ENCODE measurements at regions not wholly inside any gene's neighbourhood (a gene's known extent, or its start where the extent isn't known, plus 50 kb on each side); places are given as distances from the start of the nearest gene placed in this dataset.

GRCh38 chr4:163590103-163590502 is 95.6 kb downstream of the TMA16 start:
- TF ChIP-seq EGR1 (IDR thresholded peaks at IDR 0.05; ENCODE audit: borderline replicate concordance, low read depth, low read length), result no peak
- TF ChIP-seq GTF2F1 (IDR thresholded peaks at IDR 0.05; ENCODE audit: borderline replicate concordance, low read depth, low read length), result no peak
- no peak for TF ChIP-seq CTCF (IDR thresholded peaks at IDR 0.05; ENCODE audit: control extremely low read depth in 1 of 3, insufficient read depth in 1 of 3, low read depth in 1 of 3, low read length in 3 of 3)
- TF ChIP-seq YY1 (IDR thresholded peaks at IDR 0.05; ENCODE audit: low read depth, low read length), result no peak
- TF ChIP-seq SUZ12 (IDR thresholded peaks at IDR 0.05; ENCODE audit: low read length), result no peak
- no peak for TF ChIP-seq EZH2 (IDR thresholded peaks at IDR 0.05; ENCODE audit: low read depth, low read length, severe bottlenecking)
- TF ChIP-seq MAX (IDR thresholded peaks at IDR 0.05), result no peak
- TF ChIP-seq ATF3 (IDR thresholded peaks at IDR 0.05; ENCODE audit: insufficient read depth, low read depth, low read length), result no peak
- no peak for TF ChIP-seq ATF2 (IDR thresholded peaks at IDR 0.05; ENCODE audit: low read length)
- TF ChIP-seq GABPA (IDR thresholded peaks at IDR 0.05; ENCODE audit: borderline replicate concordance, insufficient read depth, low read length), result no peak
- no peak for TF ChIP-seq SP1 (IDR thresholded peaks at IDR 0.05; ENCODE audit: low read depth, low read length)
- TF ChIP-seq TEAD4 (IDR thresholded peaks at IDR 0.05; ENCODE audit: low read depth, low read length), result no peak
- TF ChIP-seq PHF8 (conservative IDR thresholded peaks at IDR 0.05; ENCODE audit: low read depth, low read length), result no peak

All from H1 (cell line).